IPS-20b (cell line): ENCODE measurements at regions not wholly inside any gene's neighbourhood (a gene's known extent, or its start where the extent isn't known, plus 50 kb on each side); places are given as distances from the start of the nearest gene placed in this dataset.
"Not testable (repeated sequence)": the region's sequence is repeated elsewhere in the genome, so short reads cannot be mapped to it uniquely, and the experiment has no call there.

Source experiments
- H3K27ac ChIP-seq: one replicate; pipeline ENCODE4 v1.5.1; 2013; ENCODE audit warnings: low read length
- H3K27me3 ChIP-seq: 2 replicates; pipeline ENCODE4 v1.6.1; 2013; ENCODE audit warnings: mild to moderate bottlenecking, low read length, inconsistent platforms; ENCODE audit not compliant: insufficient read depth
- H3K36me3 ChIP-seq: 2 replicates; pipeline ENCODE4 v1.6.1; 2013; ENCODE audit warnings: low read depth, mild to moderate bottlenecking, inconsistent platforms, low read length, moderate library complexity; ENCODE audit not compliant: insufficient read depth
- H3K4me1 ChIP-seq: 2 replicates; pipeline ENCODE4 v1.6.1; 2013; ENCODE audit warnings: mild to moderate bottlenecking, control low read depth, inconsistent platforms, low read length, moderate library complexity; ENCODE audit not compliant: insufficient read depth
- H3K4me3 ChIP-seq: 2 replicates; pipeline ENCODE4 v1.5.1; 2013; ENCODE audit warnings: mild to moderate bottlenecking, low read length, inconsistent platforms
- H3K9ac ChIP-seq: 2 replicates; pipeline ENCODE4 v1.6.1; 2013; ENCODE audit warnings: low read depth, mild to moderate bottlenecking, inconsistent platforms, low read length, moderate library complexity
- H3K9me3 ChIP-seq: 2 replicates; pipeline ENCODE4 v1.6.1; 2013; ENCODE audit warnings: mild to moderate bottlenecking, low read depth, low read length, inconsistent platforms; ENCODE audit not compliant: insufficient read depth

DNA sequence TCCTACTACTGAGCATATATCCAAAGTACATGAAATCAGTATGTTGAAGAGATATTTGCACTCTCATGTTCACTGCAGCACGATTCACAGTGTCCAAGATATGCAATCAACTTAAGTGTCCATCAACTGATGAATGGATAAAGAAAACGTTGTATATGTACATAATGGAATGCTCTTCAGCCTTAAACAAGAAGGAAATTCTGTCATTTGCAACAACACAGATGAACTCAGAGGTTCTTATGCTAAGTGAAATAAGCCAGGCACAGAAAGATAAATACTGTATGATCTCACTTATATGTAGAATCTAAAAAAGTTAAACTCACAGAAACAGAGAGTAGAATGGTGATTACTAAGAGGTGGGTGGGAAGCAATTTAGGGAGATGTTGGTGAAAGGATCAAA, 149.2 kb downstream of the EVA1A start:
- no peaks in the 10 kb centered on the region for H3K36me3 ChIP-seq

GRCh38 chr2:75410702-75411101, 150.0 kb downstream of the EVA1A start:
- Histone ChIP-seq H3K27ac (no peak overlapping the region), H3K9ac (no peak overlapping the region), H3K27me3 (no peaks in the 10 kb centered on the region), H3K9me3 (no peaks in the 10 kb centered on the region), H3K4me3 (no peak overlapping the region), H3K4me1 (peaks cover 10% of the 10 kb centered on the region), H3K36me3 (no peaks in the 10 kb centered on the region)

More for the DNA sequence above, 149.2 kb downstream of the EVA1A start:
- Histone ChIP-seq H3K9me3 (no peaks in the 10 kb centered on the region), H3K4me3 (no peak overlapping the region), H3K27ac (no peak overlapping the region), H3K27me3 (no peaks in the 10 kb centered on the region), H3K4me1 (peaks cover 5% of the 10 kb centered on the region; the same call in 1 of the 2 replicates), H3K9ac (no peak overlapping the region)

DNA sequence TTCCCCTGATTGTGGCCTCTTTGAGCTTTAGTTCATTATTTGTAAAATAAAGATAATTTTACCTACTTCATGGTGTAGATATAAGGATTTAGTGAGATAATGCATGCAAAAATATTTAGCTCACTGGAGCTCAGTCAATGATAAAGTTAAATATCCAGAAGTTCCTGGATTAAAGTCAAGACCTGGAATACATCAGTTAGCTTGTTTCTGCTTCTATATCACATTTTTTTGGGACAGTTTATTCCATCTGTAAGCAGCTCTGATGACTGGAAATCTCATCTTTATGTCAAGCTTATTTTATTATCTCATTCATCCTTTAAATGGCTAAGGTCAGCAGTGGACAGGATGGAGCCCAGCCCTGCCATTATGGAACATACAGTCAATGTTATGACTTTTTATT, 152.0 kb downstream of the EVA1A start:
- Histone ChIP-seq H3K9ac (no peak overlapping the region), H3K4me3 (no peak overlapping the region)

GRCh38 chr2:75407038-75407530, 153.7 kb downstream of the EVA1A start:
- Histone ChIP-seq H3K27ac (no peak overlapping the region), H3K9me3 (no peaks in the 10 kb centered on the region), H3K9ac (no peak overlapping the region), H3K4me1 (peaks cover 22% of the 10 kb centered on the region), H3K4me3 (no peak overlapping the region), H3K36me3 (no peaks in the 10 kb centered on the region), H3K27me3 (no peaks in the 10 kb centered on the region)

More for the DNA sequence above, 152.0 kb downstream of the EVA1A start:
- no peaks in the 10 kb centered on the region for H3K9me3 ChIP-seq
- no peaks in the 10 kb centered on the region for H3K36me3 ChIP-seq
- H3K4me1 ChIP-seq = peaks cover 22% of the 10 kb centered on the region
- H3K27ac ChIP-seq = no peak overlapping the region
- no peaks in the 10 kb centered on the region for H3K27me3 ChIP-seq

- Histone ChIP-seq H3K36me3 (no peaks in the 10 kb centered on the region), H3K9me3 (no peaks in the 10 kb centered on the region), H3K4me3 (no peak overlapping the region), H3K4me1 (peaks cover 22% of the 10 kb centered on the region), H3K9ac (no peak overlapping the region), H3K27me3 (no peaks in the 10 kb centered on the region), H3K27ac (no peak overlapping the region)
Observed at GRCh38 chr2:75406131-75406581, 154.6 kb downstream of the EVA1A start.

GRCh38 chr2:75405000-75405399, 155.7 kb downstream of the EVA1A start:
- H3K36me3 ChIP-seq = no peaks in the 10 kb centered on the region

GRCh38 chr2:75403991-75404428, 156.7 kb downstream of the EVA1A start:
- Histone ChIP-seq H3K4me3 (no peak overlapping the region), H3K4me1 (peaks cover 22% of the 10 kb centered on the region), H3K9ac (no peak overlapping the region), H3K27me3 (no peaks in the 10 kb centered on the region), H3K27ac (no peak overlapping the region), H3K36me3 (no peaks in the 10 kb centered on the region), H3K9me3 (no peaks in the 10 kb centered on the region)

More at GRCh38 chr2:75405000-75405399, 155.7 kb downstream of the EVA1A start:
- H3K4me1 ChIP-seq = peaks cover 22% of the 10 kb centered on the region
- H3K27ac ChIP-seq = no peak overlapping the region
- no peak overlapping the region for H3K4me3 ChIP-seq
- H3K27me3 ChIP-seq = no peaks in the 10 kb centered on the region
- no peak overlapping the region for H3K9ac ChIP-seq
- no peaks in the 10 kb centered on the region for H3K9me3 ChIP-seq

- Histone ChIP-seq H3K9ac (no peak overlapping the region), H3K27ac (no peak overlapping the region), H3K9me3 (no peaks in the 10 kb centered on the region; the same call in 1 of the 2 replicates), H3K27me3 (no peaks in the 10 kb centered on the region), H3K4me3 (no peak overlapping the region), H3K4me1 (no peaks in the 10 kb centered on the region), H3K36me3 (no peaks in the 10 kb centered on the region)
Observed at GRCh38 chr2:75396314-75396713, 164.4 kb downstream of the EVA1A start.

- not testable (repeated sequence) for H3K9ac ChIP-seq, H3K4me1 ChIP-seq, H3K4me3 ChIP-seq, H3K27ac ChIP-seq, H3K27me3 ChIP-seq, H3K36me3 ChIP-seq, H3K9me3 ChIP-seq
Observed at GRCh38 chr2:75394764-75395163, 166.0 kb downstream of the EVA1A start.

- peaks cover 13% of the 10 kb centered on the region for H3K9me3 ChIP-seq
- H3K4me3 ChIP-seq = no peak overlapping the region
- no peaks in the 10 kb centered on the region for H3K27me3 ChIP-seq
- no peaks in the 10 kb centered on the region for H3K4me1 ChIP-seq
- no peaks in the 10 kb centered on the region for H3K36me3 ChIP-seq
- H3K9ac ChIP-seq = no peak overlapping the region
- H3K27ac ChIP-seq = no peak overlapping the region
Observed at GRCh38 chr2:75390169-75390568, 170.6 kb downstream of the EVA1A start.

DNA sequence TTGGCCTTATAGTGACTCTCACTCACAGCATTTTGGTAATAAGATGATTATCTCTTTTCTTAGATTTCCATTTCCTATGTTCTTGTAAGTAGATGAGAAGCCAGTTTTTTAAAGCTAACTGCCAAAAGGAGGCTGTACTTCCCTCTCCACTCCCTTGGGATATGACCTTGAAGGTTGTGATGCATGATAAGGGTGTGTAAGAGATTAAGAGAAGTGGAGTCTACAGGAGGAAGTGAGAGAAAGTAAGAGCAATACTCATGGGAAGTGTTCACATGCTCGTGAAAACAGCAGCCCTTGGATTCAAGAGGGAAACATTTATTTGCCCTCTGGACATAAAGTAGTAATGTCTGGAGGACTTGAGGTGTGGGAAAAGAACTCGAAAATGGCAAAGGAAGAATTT, 171.5 kb downstream of the EVA1A start:
- Histone ChIP-seq H3K27ac (no peak overlapping the region), H3K4me1 (no peaks in the 10 kb centered on the region), H3K9me3 (peaks cover 13% of the 10 kb centered on the region), H3K27me3 (no peaks in the 10 kb centered on the region), H3K9ac (no peak overlapping the region), H3K36me3 (no peaks in the 10 kb centered on the region), H3K4me3 (no peak overlapping the region)

GRCh38 chr2:75381032-75381431, 179.7 kb downstream of the EVA1A start:
- H3K9ac ChIP-seq = no peak overlapping the region
- H3K36me3 ChIP-seq = no peaks in the 10 kb centered on the region
- no peak overlapping the region for H3K4me3 ChIP-seq
- peaks cover 8% of the 10 kb centered on the region; the same call in 1 of the 2 replicates for H3K9me3 ChIP-seq
- H3K27me3 ChIP-seq = no peaks in the 10 kb centered on the region
- H3K4me1 ChIP-seq = no peaks in the 10 kb centered on the region
- H3K27ac ChIP-seq = no peak overlapping the region
